DMS114 treated with DMSO at 0.1 percent for 48 hours (cell line): ENCODE measurements at regions not wholly inside any gene's neighbourhood (a gene's known extent, or its start where the extent isn't known, plus 50 kb on each side); places are given as distances from the start of the nearest gene placed in this dataset.
A peak's percentile ranks its signal among the peaks of the same experiment; 100 is the strongest.

Experiments
- DNase-seq: peaks from one replicate; lab custom pipeline; 2025; ENCODE audit not compliant: unreplicated experiment; lab: John Stamatoyannopoulos, UW

GRCh38 chr12:34188974-34189373, 166.7 kb downstream of the ALG10 start:
- no peak for DNase-seq

DNA sequence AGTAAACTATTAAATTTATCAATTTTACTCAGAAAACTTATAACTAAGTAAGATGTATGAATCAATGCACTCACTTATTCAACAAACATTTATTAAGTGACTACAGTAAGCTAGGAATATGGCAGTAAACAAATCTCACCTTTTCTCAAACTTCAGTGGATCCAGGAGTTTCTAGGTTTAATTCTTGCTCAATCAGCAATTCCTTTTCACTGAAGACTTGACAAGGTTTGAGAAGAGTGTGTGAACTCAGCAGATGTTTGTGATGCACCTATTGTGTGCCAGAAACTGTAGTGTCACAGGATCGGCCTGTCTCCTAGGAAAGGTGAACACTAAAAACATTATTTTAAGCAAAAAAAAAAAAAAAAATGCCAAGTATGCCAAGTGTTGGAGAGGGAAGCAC, 167.8 kb downstream of the ALG10 start:
- no peak for DNase-seq

GRCh38 chr12:34198924-34199323, 176.6 kb downstream of the ALG10 start:
- DNase-seq: no peak

GRCh38 chr12:34203866-34204620, 181.7 kb downstream of the ALG10 start:
- no peak for DNase-seq

- no peak for DNase-seq
Observed at GRCh38 chr12:34204830-34205285, 182.6 kb downstream of the ALG10 start.

DNA sequence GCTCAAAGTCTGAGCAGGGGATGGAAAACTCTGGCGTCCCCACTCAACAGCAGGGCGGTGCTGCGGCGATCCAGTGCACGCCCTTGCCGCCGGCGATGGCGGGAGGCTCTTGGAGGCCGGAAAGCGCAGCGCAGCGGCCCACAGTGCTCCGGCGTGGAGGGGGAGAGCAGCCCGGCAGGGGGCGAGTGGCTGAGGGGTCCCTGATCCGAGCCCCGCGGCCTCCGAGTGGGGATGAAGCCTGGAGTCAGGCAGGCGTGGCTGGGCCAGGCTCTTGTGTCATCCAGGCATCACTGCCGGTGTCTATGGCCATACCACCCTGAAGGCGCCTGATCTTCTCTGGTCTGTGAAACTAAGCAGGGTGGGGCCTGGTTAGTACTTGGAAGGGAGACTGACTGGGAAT, 183.1 kb downstream of the ALG10 start:
- DNase-seq: no peak

GRCh38 chr12:34206061-34206785, 183.9 kb downstream of the ALG10 start:
- DNase-seq: no peak

DNA sequence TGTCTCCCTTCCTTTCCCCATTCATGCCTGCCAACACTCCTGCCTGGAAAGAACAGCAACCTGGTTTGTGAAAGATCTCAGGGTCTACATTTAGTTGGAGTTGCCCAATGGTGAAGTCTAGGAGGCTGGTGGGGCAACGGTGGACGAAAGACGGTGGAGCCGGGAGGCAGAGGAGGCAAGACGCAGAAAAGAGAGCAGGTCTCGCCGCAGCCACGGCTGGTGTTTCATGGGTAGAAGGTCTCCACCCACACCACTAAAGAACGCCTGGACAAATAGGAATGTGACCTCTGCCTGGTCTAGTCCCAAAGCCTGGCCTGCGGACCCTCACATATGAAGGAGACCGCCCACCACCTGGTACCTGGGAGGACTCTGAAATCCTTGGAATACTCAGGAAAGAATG, 185.6 kb downstream of the ALG10 start:
- no peak for DNase-seq

DNA sequence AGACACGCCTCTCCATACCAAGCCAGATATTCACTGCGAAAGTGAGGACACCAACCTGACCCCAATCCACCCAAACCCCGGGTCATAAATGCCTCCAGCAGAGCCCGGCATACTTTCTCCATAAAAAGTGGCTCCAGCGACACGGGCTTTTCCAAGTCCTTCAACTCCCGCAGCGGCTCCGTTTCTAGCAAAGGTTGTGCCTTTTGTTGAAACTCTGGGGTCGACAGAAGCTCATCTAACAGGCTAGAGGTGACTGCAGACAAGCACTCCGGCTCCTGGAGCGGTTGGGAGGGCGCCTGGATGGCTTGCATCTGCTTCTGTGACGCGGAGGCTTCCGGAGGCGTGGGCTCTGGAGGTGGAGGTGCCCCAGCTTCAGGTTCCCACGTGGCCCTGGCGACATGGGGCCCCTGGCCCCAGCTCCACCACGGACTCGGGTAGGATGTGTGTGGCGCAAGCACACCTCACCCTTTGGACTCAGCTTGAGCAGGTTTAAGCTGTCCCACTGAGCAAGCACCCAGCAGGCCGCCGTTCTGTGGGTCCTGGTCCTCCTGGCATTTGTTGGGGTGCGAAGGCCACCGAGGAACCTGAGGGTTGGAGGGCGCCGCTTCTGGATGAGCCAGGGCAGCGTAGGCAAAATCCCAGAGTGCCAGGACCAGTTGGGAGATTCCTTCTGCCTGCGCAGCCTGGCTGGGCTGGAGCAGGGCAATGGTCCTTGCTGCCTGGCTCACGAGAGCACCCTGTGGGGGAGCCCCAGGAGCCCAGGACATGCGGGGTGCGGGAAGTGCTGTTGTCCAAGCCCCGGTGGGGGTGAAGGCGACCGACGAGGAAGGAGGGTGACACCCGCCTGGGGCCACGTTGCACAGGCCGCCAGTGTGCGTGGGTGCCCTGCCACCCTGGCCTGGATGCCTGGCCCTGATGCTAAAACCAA, 186.3 kb downstream of the ALG10 start:
- no peak for DNase-seq

- DNase-seq: no peak
Observed at GRCh38 chr12:34209259-34209835, 187.1 kb downstream of the ALG10 start.

- no peak for DNase-seq
Observed at GRCh38 chr12:34210183-34210582, 187.9 kb downstream of the ALG10 start.

GRCh38 chr12:34210689-34211530, 188.6 kb downstream of the ALG10 start:
- DNase-seq: no peak

DNA sequence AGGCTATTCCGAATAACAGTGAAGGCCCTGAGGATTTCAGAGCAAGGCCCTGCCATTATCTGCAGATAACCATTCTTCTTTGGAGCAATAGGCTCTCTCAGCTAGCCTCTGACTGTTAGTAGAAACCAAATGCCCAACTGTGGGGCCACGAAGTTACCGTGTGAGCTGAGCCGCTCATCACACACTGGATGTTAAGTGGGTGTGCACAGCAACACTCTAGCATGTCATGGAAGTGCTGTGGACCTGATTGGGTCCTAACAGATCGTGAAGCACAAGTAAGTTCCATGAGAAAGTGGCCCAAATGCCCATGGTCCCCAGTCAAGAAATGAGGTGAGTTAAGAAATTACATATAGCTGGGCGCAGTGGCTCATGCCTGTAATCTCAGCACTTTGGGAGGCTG, 190.4 kb downstream of the ALG10 start:
- DNase-seq: no peak

GRCh38 chr12:34214011-34214410, 191.7 kb downstream of the ALG10 start:
- DNase-seq: no peak

DNA sequence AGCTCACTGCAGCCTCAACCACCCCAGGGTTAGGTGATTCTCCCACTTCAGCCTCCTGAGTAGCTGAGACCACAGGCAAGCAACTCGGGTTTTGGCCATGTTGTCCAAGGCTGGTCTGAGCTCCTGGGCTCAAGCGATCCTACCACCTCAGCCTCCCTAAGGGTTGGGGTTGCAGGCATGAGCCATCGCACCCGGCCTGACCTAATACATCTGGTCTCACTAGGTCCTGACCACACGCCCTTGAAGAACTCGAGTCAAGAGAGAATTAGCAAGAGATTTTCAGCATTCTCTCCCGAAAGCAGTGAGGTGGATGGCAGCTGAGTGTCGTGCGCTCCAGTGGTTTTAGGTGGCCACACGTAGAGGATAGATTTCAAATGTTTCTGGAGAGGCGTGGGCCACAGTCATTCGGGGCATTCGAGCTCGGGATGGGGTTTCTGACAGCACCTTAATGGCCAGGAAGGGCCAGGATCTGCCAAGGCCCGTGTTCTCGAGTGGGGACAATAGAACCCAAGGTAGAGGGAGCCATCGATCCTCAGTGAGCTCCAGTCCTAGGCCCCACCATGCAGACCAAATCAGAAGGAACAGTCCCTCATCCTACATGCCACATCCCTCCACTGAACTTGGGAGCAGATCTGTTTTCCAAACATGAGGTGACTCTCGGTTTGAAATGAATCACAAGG, 193.1 kb downstream of the ALG10 start:
- DNase-seq: no peak

GRCh38 chr12:34215893-34216285, 193.6 kb downstream of the ALG10 start:
- no peak for DNase-seq

- DNase-seq: no peak
Observed at GRCh38 chr12:34217660-34218059, 195.4 kb downstream of the ALG10 start.

- DNase-seq: peak; percentile 83
Observed at GRCh38 chr12:34218193-34219045, 196.1 kb downstream of the ALG10 start.
